ENCODE measurements at regions not wholly inside any gene's neighbourhood (a gene's known extent, or its start where the extent isn't known, plus 50 kb on each side); places are given as distances from the start of the nearest gene placed in this dataset.

DNA sequence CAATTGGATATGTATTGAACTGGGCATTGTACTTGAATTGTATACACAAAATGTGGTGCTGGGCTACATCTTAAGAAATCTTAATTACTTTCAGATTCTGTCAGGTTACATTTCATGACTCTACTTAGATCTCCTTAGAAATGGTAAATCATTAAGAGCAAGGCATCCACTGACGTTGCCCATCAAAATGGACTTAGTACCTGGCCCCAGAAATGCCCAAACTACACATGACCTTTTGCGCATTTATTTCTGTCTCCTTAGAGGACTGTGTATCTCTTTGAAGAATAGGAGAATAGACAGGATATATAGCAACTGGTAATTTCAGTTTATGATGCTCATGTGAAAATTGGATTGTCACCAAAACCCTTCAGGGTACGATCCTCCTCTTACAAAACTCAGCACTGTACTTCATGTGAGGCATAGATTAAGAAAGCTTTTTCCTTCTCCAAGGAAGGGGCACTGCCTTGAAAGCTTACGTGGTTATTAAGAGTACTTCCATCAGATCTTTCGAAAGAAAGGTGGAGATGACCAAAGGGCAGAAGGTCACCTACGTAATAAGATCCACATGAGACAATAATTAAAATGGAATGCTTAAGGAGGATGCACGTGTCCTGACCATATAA lies 61.4 kb upstream of the BMP2 start:
- no peak overlapping the region for H3K4me3 Mint-ChIP-seq
- no peak for TF ChIP-seq CBFB (CRISPR knock-in tag; IDR thresholded peaks at IDR 0.05; ENCODE audit: low read depth)
- TF ChIP-seq, protein P1, sequence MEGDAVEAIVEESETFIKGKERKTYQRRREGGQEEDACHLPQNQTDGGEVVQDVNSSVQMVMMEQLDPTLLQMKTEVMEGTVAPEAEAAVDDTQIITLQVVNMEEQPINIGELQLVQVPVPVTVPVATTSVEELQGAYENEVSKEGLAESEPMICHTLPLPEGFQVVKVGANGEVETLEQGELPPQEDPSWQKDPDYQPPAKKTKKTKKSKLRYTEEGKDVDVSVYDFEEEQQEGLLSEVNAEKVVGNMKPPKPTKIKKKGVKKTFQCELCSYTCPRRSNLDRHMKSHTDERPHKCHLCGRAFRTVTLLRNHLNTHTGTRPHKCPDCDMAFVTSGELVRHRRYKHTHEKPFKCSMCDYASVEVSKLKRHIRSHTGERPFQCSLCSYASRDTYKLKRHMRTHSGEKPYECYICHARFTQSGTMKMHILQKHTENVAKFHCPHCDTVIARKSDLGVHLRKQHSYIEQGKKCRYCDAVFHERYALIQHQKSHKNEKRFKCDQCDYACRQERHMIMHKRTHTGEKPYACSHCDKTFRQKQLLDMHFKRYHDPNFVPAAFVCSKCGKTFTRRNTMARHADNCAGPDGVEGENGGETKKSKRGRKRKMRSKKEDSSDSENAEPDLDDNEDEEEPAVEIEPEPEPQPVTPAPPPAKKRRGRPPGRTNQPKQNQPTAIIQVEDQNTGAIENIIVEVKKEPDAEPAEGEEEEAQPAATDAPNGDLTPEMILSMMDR (IDR thresholded peaks at IDR 0.05), result no peak
- TF ChIP-seq, protein P2, sequence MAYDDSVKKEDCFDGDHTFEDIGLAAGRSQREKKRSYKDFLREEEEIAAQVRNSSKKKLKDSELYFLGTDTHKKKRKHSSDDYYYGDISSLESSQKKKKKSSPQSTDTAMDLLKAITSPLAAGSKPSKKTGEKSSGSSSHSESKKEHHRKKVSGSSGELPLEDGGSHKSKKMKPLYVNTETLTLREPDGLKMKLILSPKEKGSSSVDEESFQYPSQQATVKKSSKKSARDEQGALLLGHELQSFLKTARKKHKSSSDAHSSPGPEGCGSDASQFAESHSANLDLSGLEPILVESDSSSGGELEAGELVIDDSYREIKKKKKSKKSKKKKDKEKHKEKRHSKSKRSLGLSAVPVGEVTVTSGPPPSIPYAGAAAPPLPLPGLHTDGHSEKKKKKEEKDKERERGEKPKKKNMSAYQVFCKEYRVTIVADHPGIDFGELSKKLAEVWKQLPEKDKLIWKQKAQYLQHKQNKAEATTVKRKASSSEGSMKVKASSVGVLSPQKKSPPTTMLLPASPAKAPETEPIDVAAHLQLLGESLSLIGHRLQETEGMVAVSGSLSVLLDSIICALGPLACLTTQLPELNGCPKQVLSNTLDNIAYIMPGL (CRISPR knock-in tag; IDR thresholded peaks at IDR 0.05), result no peak
- no peak for TF ChIP-seq FOXK1 (CRISPR knock-in tag; IDR thresholded peaks at IDR 0.05)
- no peak for TF ChIP-seq MXD4 (CRISPR knock-in tag; IDR thresholded peaks at IDR 0.05; ENCODE audit: borderline replicate concordance)
- no peak for TF ChIP-seq ZNF416 (CRISPR knock-in tag; IDR thresholded peaks at IDR 0.05)
- TF ChIP-seq FOXP1 (CRISPR knock-in tag; IDR thresholded peaks at IDR 0.05; ENCODE audit: borderline replicate concordance), result no peak
- TF ChIP-seq ZNF317 (CRISPR knock-in tag; IDR thresholded peaks at IDR 0.05; ENCODE audit: borderline replicate concordance, low read depth), result no peak
- no peak for TF ChIP-seq IRF1 (CRISPR knock-in tag; IDR thresholded peaks at IDR 0.05)
- TF ChIP-seq USF2 (CRISPR knock-in tag; IDR thresholded peaks at IDR 0.05), result no peak
- TF ChIP-seq, protein P3, sequence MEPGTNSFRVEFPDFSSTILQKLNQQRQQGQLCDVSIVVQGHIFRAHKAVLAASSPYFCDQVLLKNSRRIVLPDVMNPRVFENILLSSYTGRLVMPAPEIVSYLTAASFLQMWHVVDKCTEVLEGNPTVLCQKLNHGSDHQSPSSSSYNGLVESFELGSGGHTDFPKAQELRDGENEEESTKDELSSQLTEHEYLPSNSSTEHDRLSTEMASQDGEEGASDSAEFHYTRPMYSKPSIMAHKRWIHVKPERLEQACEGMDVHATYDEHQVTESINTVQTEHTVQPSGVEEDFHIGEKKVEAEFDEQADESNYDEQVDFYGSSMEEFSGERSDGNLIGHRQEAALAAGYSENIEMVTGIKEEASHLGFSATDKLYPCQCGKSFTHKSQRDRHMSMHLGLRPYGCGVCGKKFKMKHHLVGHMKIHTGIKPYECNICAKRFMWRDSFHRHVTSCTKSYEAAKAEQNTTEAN (CRISPR knock-in tag; IDR thresholded peaks at IDR 0.05), result no peak
- no peak for TF ChIP-seq NFYB (CRISPR knock-in tag; conservative IDR thresholded peaks at IDR 0.05; ENCODE audit: low read depth)
- TF ChIP-seq SP1 (CRISPR knock-in tag; conservative IDR thresholded peaks at IDR 0.05), result no peak
- TF ChIP-seq HMGA2 (CRISPR knock-in tag; IDR thresholded peaks at IDR 0.05), result no peak
- no peak for TF ChIP-seq CREB1 (CRISPR knock-in tag; IDR thresholded peaks at IDR 0.05)
- no peak for TF ChIP-seq ERG (CRISPR knock-in tag; IDR thresholded peaks at IDR 0.05)
- H3K4me1 Mint-ChIP-seq, result peaks cover 13% of the 10 kb centered on the region
- ChIA-PET POLR2A (no interaction called here), CTCF (no interaction called here)
- H3K9me3 Mint-ChIP-seq, result no peaks in the 10 kb centered on the region
- H3K27me3 Mint-ChIP-seq (ENCODE audit: low read depth), result no peaks in the 10 kb centered on the region
- ATAC-seq, result no peak
- DNase-seq (ENCODE audit: low spot score), result no peak
- no peak overlapping the region for H3K27ac Mint-ChIP-seq
- H3K36me3 Mint-ChIP-seq, result no peaks in the 10 kb centered on the region

GRCh38 chr20:6705106-6705766 lies 62.2 kb upstream of the BMP2 start:
- ChIA-PET CTCF (no interaction called here), POLR2A (no interaction called here)
- no peak overlapping the region for H3K4me3 Mint-ChIP-seq
- peaks cover 13% of the 10 kb centered on the region for H3K4me1 Mint-ChIP-seq
- no peaks in the 10 kb centered on the region for H3K9me3 Mint-ChIP-seq
- DNase-seq (ENCODE audit: low spot score) (no peak), ATAC-seq (no peak)
- no peak for TF ChIP-seq GTF2I (CRISPR knock-in tag; conservative IDR thresholded peaks at IDR 0.05)
- no peak for TF ChIP-seq PRRX2 (CRISPR knock-in tag; IDR thresholded peaks at IDR 0.05)
- H3K27ac Mint-ChIP-seq, result no peak overlapping the region
- no peaks in the 10 kb centered on the region for H3K27me3 Mint-ChIP-seq (ENCODE audit: low read depth)
- no peaks in the 10 kb centered on the region for H3K36me3 Mint-ChIP-seq
